Vagina (tissue), 2 donors: ENCODE measurements at regions not wholly inside any gene's neighbourhood (a gene's known extent, or its start where the extent isn't known, plus 50 kb on each side); places are given as distances from the start of the nearest gene placed in this dataset.

Experiments used
- DNase-seq, 2 donors: peaks; one replicate each; pipeline ENCODE4 v3.0.0-alpha.2; 2017; ENCODE audit errors: extremely low spot score in 2 of 2
- H3K27ac ChIP-seq: fragments of 200-600 bp; sonication (generic); one replicate; pipeline ENCODE4 v1.5.1; 2019
- H3K27me3 ChIP-seq: fragments of 200-600 bp; sonication (generic); one replicate; pipeline ENCODE4 v1.5.1; 2019
- H3K36me3 ChIP-seq, 2 donors: fragments of 200-600 bp; sonication (generic); one replicate each; pipeline ENCODE4 v1.5.1; 2017 to 2019
- H3K4me1 ChIP-seq: fragments of 200-600 bp; sonication (generic); one replicate; pipeline ENCODE4 v1.5.1; 2019
- H3K4me3 ChIP-seq, 2 donors: fragments of 200-600 bp; sonication (generic); 1 replicate in 1 of 2; 2 replicates in 1 of 2; pipeline ENCODE4 v1.5.1; 2016 to 2019
- H3K9me3 ChIP-seq: fragments of 200-600 bp; sonication (generic); one replicate; pipeline ENCODE4 v1.5.1; 2019
- POLR2A ChIP-seq, 2 donors: fragments of 450-650 bp; IDR thresholded peaks; one replicate each; pipeline ENCODE4 v1.6.1; 2017; ENCODE audit warnings: antibody characterized with exemption in 2 of 2, mild to moderate bottlenecking in 2 of 2, moderate library complexity in 2 of 2
- POLR2AphosphoS5 ChIP-seq, 2 donors: sonication (generic); formaldehyde crosslinking; IDR thresholded peaks; one replicate each; pipeline ENCODE4 v1.9.0; 2017; ENCODE audit warnings: antibody characterized with exemption in 2 of 2, mild to moderate bottlenecking in 2 of 2, low read depth in 1 of 2; ENCODE audit not compliant: insufficient read depth in 1 of 2
- intact Hi-C: fragments of 100-400 bp; cut with DNase I; formaldehyde crosslinking; loops from one replicate; pipeline ENCODE4 v1.15.1; 2023
- TF ChIP-seq, protein P1 (sequence below), 3 experiments: fragments of 450-650 bp in 2 of 3; fragments of 200-600 bp in 1 of 3; sonication (generic) in 1 of 3; IDR thresholded peaks; one replicate each; pipeline ENCODE4 v1.5.1; 2017 to 2019; ENCODE audit warnings: antibody characterized with exemption in 3 of 3, mild to moderate bottlenecking in 2 of 3, moderate library complexity in 2 of 3

DNA sequence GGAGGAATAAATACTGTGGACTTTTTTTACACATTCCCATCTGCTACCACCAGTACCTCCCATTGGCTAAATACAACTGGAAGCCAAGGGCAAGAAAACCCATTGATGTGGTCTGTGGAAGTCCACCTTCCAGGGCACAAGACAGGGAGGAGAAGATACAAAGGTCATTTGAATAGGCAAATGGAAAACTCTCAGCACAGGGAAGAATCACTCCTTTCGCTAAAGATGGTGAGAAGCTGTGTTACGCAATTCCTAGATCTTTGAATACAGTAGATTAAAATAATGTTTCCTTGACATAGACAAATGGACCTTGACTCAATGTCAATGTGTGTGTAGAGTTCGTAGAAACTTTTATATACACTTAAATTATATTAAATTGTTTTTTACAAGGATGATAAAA, 70.9 kb upstream of the ERBB4 start:
- Histone ChIP-seq H3K27ac (no peak overlapping the region), H3K36me3 (no peaks in the 10 kb centered on the region), H3K9me3 (no peaks in the 10 kb centered on the region), H3K4me1 (no peaks in the 10 kb centered on the region), H3K4me3 (no peak overlapping the region), H3K27me3 (no peaks in the 10 kb centered on the region)
- no peak for DNase-seq
- intact Hi-C loops: no loop called here
- TF ChIP-seq POLR2AphosphoS5 (IDR thresholded peaks at IDR 0.05; ENCODE audit: insufficient read depth in 1 of 2, low read depth in 1 of 2): no peak
- no peak for TF ChIP-seq POLR2A (IDR thresholded peaks at IDR 0.05)
- TF ChIP-seq, protein P1, sequence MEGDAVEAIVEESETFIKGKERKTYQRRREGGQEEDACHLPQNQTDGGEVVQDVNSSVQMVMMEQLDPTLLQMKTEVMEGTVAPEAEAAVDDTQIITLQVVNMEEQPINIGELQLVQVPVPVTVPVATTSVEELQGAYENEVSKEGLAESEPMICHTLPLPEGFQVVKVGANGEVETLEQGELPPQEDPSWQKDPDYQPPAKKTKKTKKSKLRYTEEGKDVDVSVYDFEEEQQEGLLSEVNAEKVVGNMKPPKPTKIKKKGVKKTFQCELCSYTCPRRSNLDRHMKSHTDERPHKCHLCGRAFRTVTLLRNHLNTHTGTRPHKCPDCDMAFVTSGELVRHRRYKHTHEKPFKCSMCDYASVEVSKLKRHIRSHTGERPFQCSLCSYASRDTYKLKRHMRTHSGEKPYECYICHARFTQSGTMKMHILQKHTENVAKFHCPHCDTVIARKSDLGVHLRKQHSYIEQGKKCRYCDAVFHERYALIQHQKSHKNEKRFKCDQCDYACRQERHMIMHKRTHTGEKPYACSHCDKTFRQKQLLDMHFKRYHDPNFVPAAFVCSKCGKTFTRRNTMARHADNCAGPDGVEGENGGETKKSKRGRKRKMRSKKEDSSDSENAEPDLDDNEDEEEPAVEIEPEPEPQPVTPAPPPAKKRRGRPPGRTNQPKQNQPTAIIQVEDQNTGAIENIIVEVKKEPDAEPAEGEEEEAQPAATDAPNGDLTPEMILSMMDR (IDR thresholded peaks at IDR 0.05): no peak

DNA sequence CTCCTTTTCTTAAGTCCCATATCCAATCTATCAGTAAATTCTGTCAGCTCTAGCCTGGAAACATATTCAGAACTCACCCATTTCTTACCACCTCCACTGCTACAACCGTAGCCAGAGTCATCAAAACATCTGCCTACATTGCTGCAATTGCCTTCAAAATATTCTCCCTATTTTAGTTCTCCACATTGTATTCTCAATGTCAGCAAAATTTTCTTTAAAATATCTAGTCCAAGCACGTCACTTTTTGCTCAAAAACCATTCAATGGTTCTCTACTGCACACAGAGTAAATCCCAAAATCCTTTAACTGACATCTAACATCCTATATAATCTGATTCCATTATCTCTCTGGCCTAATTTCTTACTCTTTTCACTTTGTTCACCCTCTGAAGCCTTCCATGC, 68.5 kb upstream of the ERBB4 start:
- Histone ChIP-seq H3K27me3 (no peaks in the 10 kb centered on the region), H3K36me3 (no peaks in the 10 kb centered on the region), H3K4me3 (no peak overlapping the region), H3K9me3 (no peaks in the 10 kb centered on the region), H3K27ac (no peak overlapping the region), H3K4me1 (no peaks in the 10 kb centered on the region)
- TF ChIP-seq POLR2A (IDR thresholded peaks at IDR 0.05): no peak
- TF ChIP-seq, protein P1 (IDR thresholded peaks at IDR 0.05): no peak
- TF ChIP-seq POLR2AphosphoS5 (IDR thresholded peaks at IDR 0.05; ENCODE audit: insufficient read depth in 1 of 2, low read depth in 1 of 2): no peak
- DNase-seq: no peak
- intact Hi-C loops: no loop called here

DNA sequence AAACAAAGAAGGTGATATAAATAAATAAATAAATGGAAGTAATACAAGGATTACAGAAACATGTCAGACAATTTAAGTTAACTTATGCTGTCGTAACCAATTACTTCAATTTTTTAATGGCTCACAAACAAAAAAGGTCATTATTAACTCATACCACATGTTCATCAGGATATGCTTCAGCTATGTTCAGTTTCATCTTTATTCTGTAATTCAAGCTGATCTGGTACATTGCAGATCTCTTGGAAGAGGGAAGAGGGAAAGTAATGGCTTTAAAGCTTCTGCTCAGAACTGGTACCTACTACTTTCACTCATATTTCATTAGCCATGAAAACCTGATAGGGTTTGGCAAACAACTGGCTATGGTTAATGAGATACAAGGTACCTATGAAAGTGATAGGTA, 67.6 kb upstream of the ERBB4 start:
- intact Hi-C loops: no loop called here
- TF ChIP-seq POLR2AphosphoS5 (IDR thresholded peaks at IDR 0.05; ENCODE audit: insufficient read depth in 1 of 2, low read depth in 1 of 2): no peak
- TF ChIP-seq, protein P1 (IDR thresholded peaks at IDR 0.05): no peak
- no peak for TF ChIP-seq POLR2A (IDR thresholded peaks at IDR 0.05)
- no peaks in the 10 kb centered on the region for H3K4me1 ChIP-seq
- no peak overlapping the region for H3K27ac ChIP-seq
- no peaks in the 10 kb centered on the region for H3K36me3 ChIP-seq
- H3K4me3 ChIP-seq: no peak overlapping the region
- no peaks in the 10 kb centered on the region for H3K9me3 ChIP-seq
- DNase-seq: no peak
- no peaks in the 10 kb centered on the region for H3K27me3 ChIP-seq

GRCh38 chr2:212596688-212597087, 58.1 kb upstream of the ERBB4 start:
- DNase-seq: no peak
- H3K9me3 ChIP-seq: no peaks in the 10 kb centered on the region
- no peaks in the 10 kb centered on the region for H3K27me3 ChIP-seq
- TF ChIP-seq, protein P1 (IDR thresholded peaks at IDR 0.05): no peak
- TF ChIP-seq POLR2AphosphoS5 (IDR thresholded peaks at IDR 0.05; ENCODE audit: insufficient read depth in 1 of 2, low read depth in 1 of 2) (no peak), POLR2A (IDR thresholded peaks at IDR 0.05) (no peak)
- H3K4me3 ChIP-seq: no peak overlapping the region
- H3K27ac ChIP-seq: no peak overlapping the region
- intact Hi-C loops: no loop called here
- H3K4me1 ChIP-seq: no peaks in the 10 kb centered on the region
- H3K36me3 ChIP-seq: no peaks in the 10 kb centered on the region

DNA sequence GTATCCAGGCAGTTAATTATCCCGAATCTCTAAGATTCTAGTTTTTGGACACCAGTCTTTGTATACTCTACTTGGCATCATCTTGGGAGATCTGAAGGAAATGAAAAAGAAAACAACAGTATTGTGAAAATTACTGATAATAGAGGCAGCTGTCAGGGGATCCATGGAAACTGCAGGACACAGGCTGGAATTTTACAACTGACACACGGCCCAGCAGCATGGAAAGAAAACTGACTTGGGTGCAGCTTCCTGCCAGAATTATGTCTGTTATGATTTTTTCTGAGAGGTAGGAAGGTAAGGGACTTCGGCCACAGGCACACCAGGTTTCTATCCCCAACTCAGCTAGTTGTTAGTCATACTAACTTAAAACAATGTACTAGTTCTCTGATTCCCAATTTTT, 57.7 kb upstream of the ERBB4 start:
- intact Hi-C loops: no loop called here
- TF ChIP-seq POLR2A (IDR thresholded peaks at IDR 0.05) (no peak), POLR2AphosphoS5 (IDR thresholded peaks at IDR 0.05; ENCODE audit: insufficient read depth in 1 of 2, low read depth in 1 of 2) (no peak)
- TF ChIP-seq, protein P1 (IDR thresholded peaks at IDR 0.05): no peak
- no peak for DNase-seq
- H3K4me3 ChIP-seq: no peak overlapping the region
- no peaks in the 10 kb centered on the region for H3K36me3 ChIP-seq
- H3K9me3 ChIP-seq: no peaks in the 10 kb centered on the region
- no peaks in the 10 kb centered on the region for H3K4me1 ChIP-seq
- no peaks in the 10 kb centered on the region for H3K27me3 ChIP-seq
- no peak overlapping the region for H3K27ac ChIP-seq
